ENCODE measurements at regions not wholly inside any gene's neighbourhood (a gene's known extent, or its start where the extent isn't known, plus 50 kb on each side); places are given as distances from the start of the nearest gene placed in this dataset.

GRCh38 chr14:56505361-56505760 lies 74.2 kb upstream of the TMEM260 start:
- Histone ChIP-seq H4K5ac (ENCODE audit: low read depth, low read length) (no peak overlapping the region), H2BK5ac (ENCODE audit: low read depth, low read length, poor library complexity, severe bottlenecking) (no peak overlapping the region), H2AK5ac (ENCODE audit: low read depth, low read length) (no peak overlapping the region), H3K9me1 (ENCODE audit: insufficient read depth, low read length) (no peaks in the 10 kb centered on the region), H3K79me1 (ENCODE audit: low read depth in 1 of 2, low read length in 2 of 2) (no peaks in the 10 kb centered on the region), H3K27me3 (ENCODE audit: control insufficient read depth, insufficient read depth, low read length) (peaks cover 9% of the 10 kb centered on the region), H3K4me2 (ENCODE audit: low read depth, low read length) (no peak overlapping the region), H3K36me3 (ENCODE audit: control insufficient read depth, insufficient read depth, low read length) (no peaks in the 10 kb centered on the region), H3K14ac (replicated peaks; ENCODE audit: low read depth, low read length) (no peak overlapping the region), H4K91ac (ENCODE audit: insufficient read depth, low read depth, low read length) (no peak overlapping the region), H2AK9ac (replicated peaks; ENCODE audit: low read depth, low read length, poor library complexity) (no peak overlapping the region), H4K8ac (ENCODE audit: low read depth in 2 of 2, low read length in 2 of 2) (no peak overlapping the region), H2AFZ (replicated peaks; ENCODE audit: low read length, poor library complexity) (no peak overlapping the region), H3K4me1 (ENCODE audit: control insufficient read depth, insufficient read depth, low read length) (no peaks in the 10 kb centered on the region), H3K4ac (ENCODE audit: low read depth, low read length) (no peak overlapping the region), H2BK15ac (ENCODE audit: low read depth, low read length) (no peak overlapping the region), H3K9ac (ENCODE audit: low read depth, low read length) (no peak overlapping the region), H3K9me3 (ENCODE audit: control insufficient read depth, insufficient read depth, low read length) (no peaks in the 10 kb centered on the region), H2BK120ac (ENCODE audit: low read depth, low read length) (no peak overlapping the region), H3K27ac (ENCODE audit: insufficient read depth, low read length) (no peak overlapping the region), H4K20me1 (ENCODE audit: insufficient read depth, low read length) (no peaks in the 10 kb centered on the region), H3K23ac (ENCODE audit: low read depth, low read length) (no peak overlapping the region), H3K18ac (ENCODE audit: low read depth, low read length) (no peak overlapping the region), H3K4me3 (ENCODE audit: insufficient read depth, low read depth, low read length) (no peak overlapping the region), H3K56ac (ENCODE audit: extremely low read depth, insufficient read depth, low read length) (no peak overlapping the region), H2BK20ac (ENCODE audit: low read depth, low read length) (no peak overlapping the region)
- WGBS, 2 experiments (ENCODE audit: extremely low coverage in 2 of 2, insufficient read length in 1 of 2): no CpG with 5 or more reads among the region's 2 CpGs
- BruUV-seq (replicated peaks): no TSS peak
- intact Hi-C loops (cut with micrococcal nuclease): no loop called here
- dilution Hi-C loops (cut with HindIII; ENCODE audit: low sequenced_read_pairs, unreplicated experiment): no loop called here
- in situ Hi-C loops (cut with MboI; ENCODE audit: low sequenced_read_pairs): no loop called here
- POLR2A ChIA-PET (ENCODE audit: unreplicated experiment): no interaction called here
- TF ChIP-seq POLR2A (IDR thresholded peaks at IDR 0.05; ENCODE audit: low read depth, low read length): no peak
- no peak for TF ChIP-seq CHD1 (IDR thresholded peaks at IDR 0.05; ENCODE audit: low read depth, low read length)
- no peak for TF ChIP-seq SMC3 (IDR thresholded peaks at IDR 0.05; ENCODE audit: low read depth, low read length)
- TF ChIP-seq CEBPB (IDR thresholded peaks at IDR 0.05; ENCODE audit: low read depth, low read length): no peak
- no peak for TF ChIP-seq BHLHE40 (IDR thresholded peaks at IDR 0.05; ENCODE audit: low read depth, low read length)
- no peak for TF ChIP-seq CTCF (conservative IDR thresholded peaks at IDR 0.05; ENCODE audit: low read depth, low read length)
- TF ChIP-seq RCOR1 (IDR thresholded peaks at IDR 0.05; ENCODE audit: insufficient replicate concordance, low read length): no peak
- TF ChIP-seq RAD21 (IDR thresholded peaks at IDR 0.05; ENCODE audit: low read length): no peak
- TF ChIP-seq FOS (IDR thresholded peaks at IDR 0.05; ENCODE audit: low read depth, low read length): no peak
- TF ChIP-seq ELK1 (IDR thresholded peaks at IDR 0.05; ENCODE audit: borderline replicate concordance, low read depth, low read length): no peak
- no peak for TF ChIP-seq MAZ (IDR thresholded peaks at IDR 0.05; ENCODE audit: borderline replicate concordance, low read depth, low read length)
- no peak for TF ChIP-seq MAFK (IDR thresholded peaks at IDR 0.05; ENCODE audit: low read depth, low read length)
- ATAC-seq (ENCODE audit: low read depth) (no peak), DNase-seq (no peak)
- CTCF ChIA-PET: no interaction called here
